Right lobe of liver (tissue), 6 donors: ENCODE measurements at regions not wholly inside any gene's neighbourhood (a gene's known extent, or its start where the extent isn't known, plus 50 kb on each side); places are given as distances from the start of the nearest gene placed in this dataset.

ENCODE experiments used
- ATAC-seq, 4 donors: fragments of 200-7000 bp; cut with Tn5 transposase; one replicate each; pipeline ENCODE4 v1.9.1; 2020; ENCODE audit warnings: mild to moderate bottlenecking in 4 of 4, moderate library complexity in 4 of 4
- DNase-seq, 3 donors: peaks; one replicate each; pipeline ENCODE4 v3.0.0-alpha.2; 2020
- H3K27ac ChIP-seq, 3 donors: fragments of 200-600 bp; one replicate each; pipeline ENCODE4 v1.8.0; 2022
- H3K27me3 ChIP-seq, 2 donors: fragments of 200-600 bp; one replicate each; pipeline ENCODE4 v1.8.0; 2022
- H3K36me3 ChIP-seq, 4 donors: fragments of 200-600 bp; sonication (generic) in 1 of 4; one replicate each; pipeline versions ENCODE4 v1.5.1 to v1.8.0; 2017 to 2022; ENCODE audit warnings: control low read depth in 1 of 4
- H3K4me1 ChIP-seq, 4 donors: fragments of 200-600 bp; sonication (generic) in 1 of 4; one replicate each; pipeline versions ENCODE4 v1.5.1 to v1.8.0; 2017 to 2022; ENCODE audit warnings: control low read depth in 1 of 4
- H3K4me3 ChIP-seq, 3 donors: fragments of 200-600 bp; one replicate each; pipeline ENCODE4 v1.8.0; 2022
- H3K9me3 ChIP-seq, 4 donors: fragments of 200-600 bp; sonication (generic) in 1 of 4; one replicate each; pipeline versions ENCODE4 v1.5.1 to v1.8.0; 2017 to 2022; ENCODE audit warnings: control low read depth in 1 of 4
- POLR2A ChIP-seq: fragments of 450-650 bp; IDR thresholded peaks from one replicate; pipeline ENCODE4 v1.6.1; 2017; ENCODE audit warnings: antibody characterized with exemption, mild to moderate bottlenecking
- WGBS: methylation state at CpG from one replicate; pipeline ENCODE4 v1.1.6; 2018; ENCODE audit warnings: low coverage, low lambda C conversion rate; ENCODE audit not compliant: insufficient coverage; ENCODE audit errors: missing lambda C conversion rate; 5-methylcytosine and 5-hydroxymethylcytosine counted together
- intact Hi-C, 2 donors: fragments of 100-400 bp; cut with DNase I; formaldehyde crosslinking; loops; one replicate each; pipeline versions ENCODE4 v1.11.2 to v1.14.1; 2022
- TF ChIP-seq, protein P1 (sequence below), 4 donors: fragments of 200-600 bp in 3 of 4; fragments of 450-650 bp in 1 of 4; IDR thresholded peaks; one replicate each; pipeline versions ENCODE4 v1.5.1 to v1.8.0; 2016 to 2022; ENCODE audit warnings: antibody characterized with exemption in 4 of 4, mild to moderate bottlenecking in 2 of 4
- donor health status: DM: no; HTN: yes; CAD: no.
- donor health status: DM: no; HTN: no; CAD: no.
- donor health status: DM: no; HTN: no; CAD: no.
- donor health status: DM: no; HTN: yes; CAD: no.
- donor health status: DM: no; HTN: yes; CAD: no.

DNA sequence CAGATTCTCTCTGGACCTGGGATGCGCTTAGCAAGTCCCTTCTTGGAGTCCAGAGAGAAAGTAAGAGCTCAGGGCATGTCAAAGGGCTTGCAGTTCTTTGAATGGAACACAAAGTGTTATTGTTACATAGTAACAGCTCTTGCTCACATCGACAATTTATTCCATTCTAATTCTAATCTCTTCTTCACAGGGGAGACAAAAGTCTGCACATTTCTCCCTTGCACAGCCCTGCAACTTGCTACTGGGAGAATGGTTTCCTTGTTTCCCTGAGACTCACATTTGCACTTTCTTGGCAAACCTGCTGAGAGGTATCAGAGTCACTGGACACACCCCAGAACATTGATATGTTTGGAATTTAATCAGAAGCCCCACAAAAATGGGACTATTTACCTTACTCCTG lies 209.9 kb upstream of the IGF1 start:
- no peak overlapping the region for H3K27ac ChIP-seq
- WGBS = 86% methylated on average over 1 of the region's 2 CpGs
- H3K4me3 ChIP-seq = no peak overlapping the region
- no peak for ATAC-seq
- no peaks in the 10 kb centered on the region for H3K9me3 ChIP-seq
- intact Hi-C loops = no loop called here
- TF ChIP-seq POLR2A = no peak
- TF ChIP-seq, protein P1, sequence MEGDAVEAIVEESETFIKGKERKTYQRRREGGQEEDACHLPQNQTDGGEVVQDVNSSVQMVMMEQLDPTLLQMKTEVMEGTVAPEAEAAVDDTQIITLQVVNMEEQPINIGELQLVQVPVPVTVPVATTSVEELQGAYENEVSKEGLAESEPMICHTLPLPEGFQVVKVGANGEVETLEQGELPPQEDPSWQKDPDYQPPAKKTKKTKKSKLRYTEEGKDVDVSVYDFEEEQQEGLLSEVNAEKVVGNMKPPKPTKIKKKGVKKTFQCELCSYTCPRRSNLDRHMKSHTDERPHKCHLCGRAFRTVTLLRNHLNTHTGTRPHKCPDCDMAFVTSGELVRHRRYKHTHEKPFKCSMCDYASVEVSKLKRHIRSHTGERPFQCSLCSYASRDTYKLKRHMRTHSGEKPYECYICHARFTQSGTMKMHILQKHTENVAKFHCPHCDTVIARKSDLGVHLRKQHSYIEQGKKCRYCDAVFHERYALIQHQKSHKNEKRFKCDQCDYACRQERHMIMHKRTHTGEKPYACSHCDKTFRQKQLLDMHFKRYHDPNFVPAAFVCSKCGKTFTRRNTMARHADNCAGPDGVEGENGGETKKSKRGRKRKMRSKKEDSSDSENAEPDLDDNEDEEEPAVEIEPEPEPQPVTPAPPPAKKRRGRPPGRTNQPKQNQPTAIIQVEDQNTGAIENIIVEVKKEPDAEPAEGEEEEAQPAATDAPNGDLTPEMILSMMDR (IDR thresholded peaks at IDR 0.05) = no peak
- H3K36me3 ChIP-seq = no peaks in the 10 kb centered on the region
- H3K27me3 ChIP-seq = no peaks in the 10 kb centered on the region
- DNase-seq = no peak
- peaks cover 0 to 13% (median 4%) of the 10 kb centered on the region in 4 donors for H3K4me1 ChIP-seq

DNA sequence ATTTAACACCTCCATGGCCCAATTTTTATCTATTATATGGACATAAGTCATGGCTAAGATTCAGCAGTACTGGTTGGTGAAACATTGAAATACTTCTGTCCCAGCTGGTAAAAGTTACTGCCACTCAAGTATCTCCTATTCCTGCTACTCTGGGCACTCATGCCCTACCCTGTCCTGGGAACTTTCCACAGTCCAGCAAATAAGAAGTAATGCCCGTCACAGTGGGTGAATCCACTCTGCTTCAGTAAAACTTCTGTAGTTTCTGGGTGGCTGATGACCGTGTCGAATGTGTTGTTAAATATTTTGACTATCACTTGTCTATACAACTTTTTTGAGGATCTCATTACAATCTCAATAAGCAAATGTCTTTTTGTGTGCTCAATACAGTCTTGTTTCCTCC lies 209.3 kb upstream of the IGF1 start:
- no peak for ATAC-seq
- Histone ChIP-seq H3K27ac (no peak overlapping the region), H3K4me3 (no peak overlapping the region), H3K4me1 (peaks cover 0 to 13% (median 4%) of the 10 kb centered on the region in 4 donors), H3K27me3 (no peaks in the 10 kb centered on the region), H3K36me3 (no peaks in the 10 kb centered on the region), H3K9me3 (no peaks in the 10 kb centered on the region)
- DNase-seq = no peak
- no peak for TF ChIP-seq POLR2A
- TF ChIP-seq, protein P1 (IDR thresholded peaks at IDR 0.05) = no peak
- intact Hi-C loops = no loop called here
- 75% methylated on average over 3 of the region's 3 CpGs for WGBS

DNA sequence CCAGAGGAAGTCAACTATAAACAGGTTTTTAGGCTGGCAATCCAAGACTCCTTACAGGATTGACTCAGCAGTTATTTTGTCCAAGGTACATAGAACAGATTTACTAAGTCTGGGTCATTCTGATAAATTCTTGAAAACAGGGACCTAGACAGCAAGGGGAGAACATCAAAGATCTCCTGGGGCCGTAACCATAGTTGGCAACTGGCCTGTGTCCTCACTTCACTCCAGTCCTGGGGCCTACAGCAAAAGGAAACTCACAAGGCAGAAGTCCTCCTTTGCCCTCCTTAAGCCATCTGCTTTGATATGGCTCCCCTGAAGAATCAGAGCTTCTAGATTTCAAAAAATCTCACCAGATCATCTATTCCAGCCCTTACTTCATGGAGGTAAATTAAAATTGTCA lies 207.2 kb upstream of the IGF1 start:
- Histone ChIP-seq H3K4me3 (no peak overlapping the region), H3K4me1 (peaks cover 0 to 13% (median 4%) of the 10 kb centered on the region in 4 donors), H3K9me3 (no peaks in the 10 kb centered on the region), H3K27me3 (no peaks in the 10 kb centered on the region), H3K27ac (no peak overlapping the region), H3K36me3 (no peaks in the 10 kb centered on the region)
- no peak for ATAC-seq
- TF ChIP-seq POLR2A = no peak
- TF ChIP-seq, protein P1 (IDR thresholded peaks at IDR 0.05) = no peak
- DNase-seq = no peak
- intact Hi-C loops = no loop called here
- no CpG with 5 or more reads among the region's 1 CpG for WGBS

DNA sequence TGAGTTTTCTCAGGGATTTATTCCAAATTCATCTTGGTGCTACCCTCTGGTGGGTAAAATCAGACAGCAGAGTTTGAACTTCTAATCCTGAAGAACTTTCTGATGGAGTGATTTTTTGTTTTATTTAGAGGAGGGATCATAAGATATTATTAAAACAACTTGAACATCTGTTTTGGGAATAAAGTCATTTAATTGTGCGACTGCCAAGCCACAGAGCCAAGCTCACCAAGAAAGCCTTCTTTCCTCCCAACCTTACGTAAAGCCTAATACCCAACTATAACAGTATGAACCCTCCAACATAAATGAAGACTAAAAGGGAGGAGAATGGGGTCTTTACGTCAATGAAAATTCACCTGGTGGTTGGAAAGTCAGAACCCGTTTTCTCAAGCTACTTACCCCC lies 205.5 kb upstream of the IGF1 start:
- no peaks in the 10 kb centered on the region for H3K36me3 ChIP-seq
- intact Hi-C loops = no loop called here
- TF ChIP-seq, protein P1 (IDR thresholded peaks at IDR 0.05) = no peak
- TF ChIP-seq POLR2A = no peak
- ATAC-seq (no peak), DNase-seq (no peak)
- no peak overlapping the region for H3K4me3 ChIP-seq
- no peak overlapping the region for H3K27ac ChIP-seq
- no peaks in the 10 kb centered on the region for H3K27me3 ChIP-seq
- WGBS = 87% methylated on average over 4 of the region's 4 CpGs
- peaks cover 0 to under 1% (median 0%) of the 10 kb centered on the region in 4 donors for H3K4me1 ChIP-seq
- no peaks in the 10 kb centered on the region for H3K9me3 ChIP-seq

GRCh38 chr12:102685172-102685571 lies 204.8 kb upstream of the IGF1 start:
- DNase-seq (no peak), ATAC-seq (no peak)

More at GRCh38 chr12:102685172-102685571, 204.8 kb upstream of the IGF1 start:
- Histone ChIP-seq H3K4me3 (no peak overlapping the region), H3K27me3 (no peaks in the 10 kb centered on the region), H3K9me3 (no peaks in the 10 kb centered on the region), H3K27ac (no peak overlapping the region), H3K4me1 (peaks cover 0 to 7% (median 2%) of the 10 kb centered on the region in 4 donors), H3K36me3 (no peaks in the 10 kb centered on the region)
- intact Hi-C loops = no loop called here
- WGBS = 93% methylated on average over 2 of the region's 2 CpGs
- no peak for TF ChIP-seq POLR2A
- TF ChIP-seq, protein P1 (IDR thresholded peaks at IDR 0.05) = no peak
